ENCODE measurements at regions not wholly inside any gene's neighbourhood (a gene's known extent, or its start where the extent isn't known, plus 50 kb on each side); places are given as distances from the start of the nearest gene placed in this dataset.

DNA sequence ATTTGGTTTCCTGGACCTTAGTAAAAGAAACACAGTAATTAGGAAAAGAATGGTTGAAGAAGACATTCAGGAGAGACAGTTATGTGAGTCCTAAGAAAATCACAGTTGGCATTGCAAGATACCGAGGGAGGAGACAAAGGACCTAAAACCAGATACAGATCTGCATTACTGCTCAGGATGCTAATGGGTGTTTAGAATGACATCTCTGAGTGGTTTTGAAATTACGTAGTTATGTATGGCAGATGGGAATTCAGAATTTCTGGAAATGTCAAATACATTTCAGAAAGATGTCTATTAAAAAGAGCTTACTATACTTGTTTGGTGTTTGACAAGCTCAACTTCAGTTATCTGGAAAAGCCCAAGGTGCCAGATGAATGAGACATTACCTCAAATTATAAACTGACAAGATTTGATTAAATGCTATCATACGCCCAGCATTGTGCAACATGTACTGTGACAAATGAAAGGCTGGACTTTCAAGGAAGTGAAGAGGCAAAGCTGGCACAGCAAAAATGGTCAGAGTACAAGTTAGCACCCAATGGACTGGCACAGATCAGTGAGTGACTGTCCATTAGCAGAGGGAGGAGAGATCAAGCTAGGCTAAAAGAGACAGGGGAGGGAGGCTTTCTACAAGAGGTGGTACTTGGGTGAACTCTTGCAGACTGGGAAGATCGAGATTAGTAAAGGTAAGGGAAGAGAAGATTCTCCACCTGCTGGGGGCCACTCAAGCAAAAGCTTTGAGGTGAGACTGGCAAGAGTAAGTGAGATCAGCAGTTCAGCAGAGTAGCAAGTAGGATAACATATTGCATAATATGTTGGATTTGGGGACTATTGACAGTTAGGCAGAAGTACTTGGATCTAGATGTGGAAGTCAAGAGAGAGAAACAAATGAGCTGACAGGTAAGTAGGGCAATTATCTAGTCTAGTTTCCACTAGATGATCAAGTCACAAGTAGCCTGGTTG, 168.9 kb downstream of the CYRIA start:
- no peak for DNase-seq (ENCODE audit: low spot score)

DNA sequence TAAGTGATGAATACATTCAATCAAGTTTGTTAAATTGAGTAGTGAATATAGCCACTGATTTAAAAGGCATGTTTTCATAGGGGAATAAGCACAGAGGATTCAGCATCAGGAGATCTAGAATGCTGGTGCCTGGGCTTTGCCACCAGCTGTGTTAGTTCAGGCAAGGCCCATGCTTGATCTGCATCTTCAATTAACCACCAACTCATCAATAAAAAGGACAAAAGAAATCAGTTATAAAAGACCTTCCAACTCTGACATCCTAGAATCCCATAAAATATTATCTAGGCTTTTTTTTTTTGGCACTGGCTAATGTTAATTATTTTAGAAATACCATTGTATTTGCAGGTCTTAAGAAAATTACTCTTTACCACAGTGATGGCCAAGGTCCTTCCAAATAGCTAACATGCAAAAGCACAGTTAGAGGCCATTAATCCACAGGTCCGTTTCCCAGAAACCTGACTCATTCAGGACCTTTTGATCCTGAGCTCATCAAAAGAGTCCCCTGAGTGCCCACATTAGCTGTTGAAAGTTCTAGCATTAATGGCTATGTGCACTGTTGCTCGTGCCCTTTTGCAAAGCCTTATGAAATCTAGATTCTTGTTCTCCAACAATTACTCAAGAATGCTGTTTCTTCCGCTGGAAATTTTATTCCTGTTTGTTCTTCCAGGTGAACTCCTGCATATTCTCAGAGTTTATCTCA, 170.0 kb downstream of the CYRIA start:
- DNase-seq (ENCODE audit: low spot score), result no peak

DNA sequence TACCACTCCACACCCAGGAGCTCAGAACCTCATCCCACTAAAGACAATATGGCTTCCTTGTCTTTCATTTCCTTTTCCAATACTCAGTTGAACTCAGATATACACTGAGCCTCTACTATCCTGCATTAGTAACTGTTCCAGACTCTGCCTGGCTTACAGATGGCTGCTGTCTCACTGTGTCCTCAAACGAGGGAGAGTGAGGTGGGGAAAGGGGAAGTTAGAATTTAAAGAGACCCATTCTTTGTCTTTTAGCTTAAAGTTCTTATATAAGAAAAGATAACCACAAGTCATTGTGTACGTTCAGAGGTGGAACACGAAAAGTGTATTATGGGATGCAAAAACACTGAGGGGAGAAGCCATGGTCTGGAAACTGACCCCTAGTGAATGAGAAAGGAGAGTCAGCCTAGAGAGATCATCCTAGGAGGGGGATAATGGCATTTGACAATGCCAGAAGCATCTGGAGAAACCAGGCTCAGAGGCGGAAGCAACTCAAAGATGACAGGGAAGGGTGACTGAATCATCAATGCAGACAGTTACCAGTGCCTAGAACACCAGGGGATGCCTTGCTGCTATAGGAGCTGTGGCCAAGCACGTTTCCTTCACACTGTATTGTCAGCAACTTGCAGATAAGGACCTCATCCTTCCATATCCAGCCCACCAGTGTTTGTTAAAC, 170.7 kb downstream of the CYRIA start:
- DNase-seq (ENCODE audit: low spot score), result no peak

GRCh38 chr2:16493788-16494187, 171.8 kb downstream of the CYRIA start:
- no peak for DNase-seq (ENCODE audit: low spot score)

DNA sequence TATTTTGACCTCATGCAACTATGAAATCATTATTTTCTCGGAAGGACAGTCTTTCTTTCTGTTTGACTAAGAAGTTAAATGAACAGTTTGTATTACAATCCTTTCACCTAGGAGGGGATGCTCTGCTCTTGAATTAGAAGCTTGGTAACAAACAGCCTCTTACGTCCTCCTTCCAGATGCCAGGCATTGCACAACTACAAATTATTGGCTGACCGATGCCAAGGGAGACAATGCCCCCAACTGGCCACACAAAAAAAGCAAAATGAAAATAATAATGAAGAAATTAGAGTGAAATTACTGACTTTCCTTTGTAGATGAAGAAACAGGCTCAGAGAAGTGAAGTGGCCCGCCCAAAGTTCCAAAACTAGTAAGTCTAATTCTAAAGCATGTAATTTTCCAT, 177.9 kb downstream of the CYRIA start:
- DNase-seq (ENCODE audit: low spot score), result no peak

DNA sequence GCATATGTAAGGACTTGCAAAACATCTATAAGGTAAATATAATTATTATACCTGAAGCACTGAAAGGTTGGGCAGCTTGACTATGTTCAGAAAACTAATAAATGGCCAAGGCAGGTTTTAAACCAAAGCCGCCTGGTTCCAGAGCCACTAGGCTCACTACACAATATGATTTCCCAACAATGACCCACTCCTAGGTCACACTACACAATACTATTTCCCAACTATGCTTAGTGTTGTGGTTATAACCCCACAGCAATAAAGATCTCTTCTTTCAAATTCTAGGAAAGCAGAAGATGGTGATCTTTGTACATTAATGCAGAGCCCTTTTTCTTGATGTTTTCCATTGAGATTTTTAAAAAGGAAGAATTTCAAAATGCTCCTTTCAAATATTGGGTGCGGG, 180.4 kb downstream of the CYRIA start:
- no peak for DNase-seq (ENCODE audit: low spot score)

DNA sequence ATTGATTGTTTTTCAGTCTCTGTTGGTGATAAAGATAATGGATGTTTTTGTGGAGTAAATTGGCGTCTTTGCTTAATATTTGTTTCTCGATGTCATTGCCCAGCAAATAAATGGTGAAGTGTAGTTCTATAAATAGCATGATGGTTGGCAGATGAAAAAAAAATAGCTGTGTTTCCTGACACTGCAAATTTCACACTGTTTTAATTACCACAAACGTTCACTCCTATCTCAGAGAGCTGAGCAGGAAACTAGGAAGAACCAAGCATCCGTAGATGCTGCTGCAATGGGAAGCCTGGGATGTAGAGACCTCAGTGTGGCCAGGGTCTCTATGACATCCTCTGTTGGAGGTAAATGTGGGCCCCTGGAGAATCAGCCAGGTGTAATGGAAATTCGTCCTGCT, 183.2 kb downstream of the CYRIA start:
- DNase-seq (ENCODE audit: low spot score), result no peak

- DNase-seq (ENCODE audit: low spot score), result no peak
Measured at GRCh38 chr2:16481351-16481750, 184.3 kb downstream of the CYRIA start.

DNA sequence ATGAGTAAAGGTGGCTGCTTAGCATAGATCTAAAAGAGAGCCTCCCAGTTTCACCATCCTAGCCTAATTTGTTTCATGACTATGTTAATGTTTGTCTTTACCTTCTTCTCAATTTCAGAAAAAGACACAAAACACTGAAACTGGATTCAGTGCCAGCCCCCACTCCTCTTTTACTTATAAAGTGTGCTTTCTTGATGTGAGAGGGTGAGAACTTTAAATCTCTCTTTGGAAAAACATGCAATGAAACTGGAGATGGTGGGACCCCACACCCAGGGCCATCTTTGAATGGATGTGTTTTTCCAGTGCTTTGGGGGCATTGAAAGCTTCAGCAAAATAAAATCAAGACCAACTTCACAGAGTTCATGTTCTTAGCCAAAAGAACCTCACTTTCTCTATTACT, 185.9 kb downstream of the CYRIA start:
- DNase-seq (ENCODE audit: low spot score), result no peak

DNA sequence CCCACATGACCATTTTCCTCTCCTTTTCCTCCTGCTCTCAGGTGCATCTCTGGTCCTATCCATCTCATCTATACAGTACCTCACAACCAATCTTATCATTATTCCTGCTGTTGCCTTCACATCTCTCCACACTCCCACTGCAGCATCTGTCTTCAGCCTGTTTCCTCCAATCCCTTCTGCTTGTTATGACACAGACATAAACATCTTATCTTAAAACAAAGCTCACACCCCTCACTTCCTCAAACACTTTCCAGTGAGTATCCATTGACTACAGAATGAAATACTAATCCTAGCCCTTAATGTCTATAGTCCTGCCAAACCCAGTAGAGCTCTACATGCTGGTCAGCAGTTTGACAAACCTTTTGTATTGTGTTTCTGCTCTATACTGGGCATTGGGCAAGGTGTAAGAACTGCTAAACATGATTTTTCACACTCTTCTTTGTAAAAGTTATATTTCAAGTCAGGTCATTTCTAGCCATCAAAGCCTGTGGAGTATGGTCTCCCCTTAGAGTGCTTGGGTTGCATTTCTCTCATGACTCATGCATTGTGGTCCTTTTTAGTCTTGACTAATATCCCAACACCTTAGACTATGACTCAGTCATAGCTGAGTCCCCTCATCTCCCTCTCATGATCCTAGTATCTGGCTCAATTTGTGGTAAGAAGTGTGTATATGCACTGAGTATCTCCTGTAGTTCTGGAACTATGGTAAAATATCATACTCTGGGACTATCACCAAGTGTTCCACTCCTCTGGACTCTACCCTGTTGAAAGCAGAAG, 187.0 kb downstream of the CYRIA start:
- DNase-seq (ENCODE audit: low spot score), result peak; percentile 9

DNA sequence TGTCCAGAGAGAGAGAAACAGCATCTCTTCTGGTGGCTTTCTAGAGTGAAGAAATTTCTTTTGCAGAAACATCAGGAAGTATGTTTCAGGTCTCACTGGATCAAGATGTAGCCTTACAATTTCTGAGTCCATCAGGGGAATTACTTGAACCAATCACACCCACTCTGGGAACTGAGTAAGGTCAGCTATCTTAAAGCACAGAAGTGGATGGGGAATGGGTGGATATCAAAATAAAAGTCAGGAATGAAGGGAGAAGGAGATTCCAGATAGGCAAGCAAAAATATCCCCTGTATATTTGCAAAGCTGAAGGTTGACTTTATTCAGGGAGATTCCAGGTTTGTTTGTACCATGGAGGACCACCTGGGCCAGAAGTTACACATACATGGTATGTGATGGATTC, 188.0 kb downstream of the CYRIA start:
- no peak for DNase-seq (ENCODE audit: low spot score)

DNA sequence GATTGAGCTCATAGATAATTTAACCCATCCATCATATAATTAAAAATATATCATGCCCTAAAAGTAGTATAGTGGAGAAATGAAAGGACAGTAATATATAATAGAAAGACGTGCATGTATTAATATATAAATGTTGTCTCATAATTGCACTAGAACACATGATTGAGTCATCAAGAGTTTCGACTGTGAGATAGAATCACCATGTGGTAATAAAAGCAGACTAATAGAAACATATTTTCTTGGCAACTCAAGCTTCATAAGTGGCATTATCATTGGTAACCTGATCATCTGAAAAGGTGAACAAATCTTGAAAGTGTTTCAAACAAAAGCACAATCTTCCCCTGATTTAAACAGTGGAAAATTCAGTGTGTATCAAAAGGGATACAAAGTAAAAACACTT, 188.8 kb downstream of the CYRIA start:
- no peak for DNase-seq (ENCODE audit: low spot score)

DNA sequence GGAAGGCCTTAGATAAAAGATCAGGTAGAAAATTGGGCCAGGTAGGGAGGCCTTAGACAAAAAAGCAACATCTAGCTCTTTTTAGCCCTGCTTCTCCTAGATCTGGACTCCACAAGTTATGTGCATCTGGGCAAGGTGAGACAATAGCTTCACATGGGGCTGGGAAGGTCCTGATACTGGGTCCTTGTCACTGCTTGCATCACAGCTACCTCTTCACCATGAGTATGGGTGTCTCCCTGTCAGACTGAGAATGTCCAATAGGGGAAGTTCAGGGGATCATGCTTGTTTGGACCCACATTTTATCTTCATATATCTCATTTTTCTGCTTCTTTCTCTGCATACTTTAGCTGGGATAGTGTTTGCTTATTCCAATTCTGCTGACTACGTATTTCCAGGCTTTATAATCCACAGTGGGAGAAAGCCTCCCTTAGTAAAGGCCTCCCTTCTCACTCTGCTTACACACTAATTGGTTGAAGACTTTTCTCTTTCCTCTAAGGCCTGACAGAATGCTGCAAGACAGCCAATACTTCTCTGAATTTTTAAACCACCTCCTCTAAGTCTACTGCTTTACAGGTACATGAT, 189.6 kb downstream of the CYRIA start:
- no peak for DNase-seq (ENCODE audit: low spot score)

- no peak for DNase-seq (ENCODE audit: low spot score)
Measured at GRCh38 chr2:16475586-16475985, 190.0 kb downstream of the CYRIA start.

DNA sequence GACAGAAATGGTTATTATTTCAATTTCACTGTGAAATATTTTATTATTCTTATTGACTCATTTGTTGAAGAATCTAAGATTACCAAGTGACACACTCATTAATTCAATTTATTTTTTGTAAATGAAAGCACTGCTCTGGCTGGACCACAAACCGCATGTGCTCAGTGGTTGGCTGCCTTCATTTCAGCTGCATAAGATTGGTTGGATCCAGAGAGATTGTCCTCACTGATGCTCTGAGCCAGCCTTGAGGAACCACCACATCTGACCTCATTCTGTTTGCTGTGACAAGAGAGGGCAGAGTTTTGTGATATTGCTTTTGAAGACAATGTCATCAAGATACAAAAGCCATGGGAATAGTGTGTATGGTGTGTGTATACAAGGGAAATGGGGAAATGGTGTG, 192.1 kb downstream of the CYRIA start:
- no peak for DNase-seq (ENCODE audit: low spot score)

- no peak for DNase-seq (ENCODE audit: low spot score)
Measured at GRCh38 chr2:16470936-16471490, 194.6 kb downstream of the CYRIA start.

- DNase-seq (ENCODE audit: low spot score), result no peak
Measured at GRCh38 chr2:16466821-16467151, 198.8 kb downstream of the CYRIA start.

GRCh38 chr2:16466133-16466820, 199.4 kb downstream of the CYRIA start:
- DNase-seq (ENCODE audit: low spot score), result no peak

DNA sequence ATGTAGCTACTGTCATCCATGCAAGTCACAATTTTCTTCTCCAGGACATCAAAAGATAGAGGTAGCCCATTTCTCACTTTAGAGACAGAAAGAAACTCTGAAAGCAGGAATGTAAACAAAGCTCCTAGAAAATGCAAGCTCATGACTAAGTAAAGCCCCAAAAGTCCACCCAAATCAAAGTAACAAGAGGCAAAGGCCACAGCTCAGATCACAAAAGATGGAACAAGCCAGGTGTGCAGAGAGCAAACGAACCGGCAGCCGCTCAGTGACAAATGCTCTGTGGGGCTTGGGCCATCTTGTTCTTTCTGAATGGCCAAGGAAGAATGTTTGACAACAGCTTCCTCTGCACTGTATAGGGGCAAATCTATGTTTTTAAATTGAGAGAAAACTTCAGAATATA, 201.0 kb downstream of the CYRIA start:
- DNase-seq (ENCODE audit: low spot score), result no peak

- no peak for DNase-seq (ENCODE audit: low spot score)
Measured at GRCh38 chr2:16462958-16463357, 202.7 kb downstream of the CYRIA start.

DNA sequence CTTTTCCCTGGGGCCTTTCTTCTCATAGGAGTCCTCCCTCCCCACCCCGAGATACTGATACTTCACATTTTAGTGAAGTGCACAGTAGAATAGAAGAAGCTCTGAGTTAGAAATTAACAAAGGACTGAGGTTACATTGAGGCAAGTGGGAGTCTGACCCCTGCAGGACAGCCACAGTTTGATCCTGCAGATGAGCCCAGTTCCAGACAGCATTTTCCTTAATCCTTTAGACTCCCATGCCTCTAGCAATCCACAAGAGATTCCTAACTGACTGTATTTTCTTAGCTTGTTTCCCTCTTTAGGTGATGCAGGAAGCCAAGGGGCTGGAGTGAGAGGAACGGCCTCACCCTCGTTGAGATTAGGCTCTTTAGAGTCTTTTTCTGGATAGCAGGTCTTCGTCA, 204.0 kb downstream of the CYRIA start:
- DNase-seq (ENCODE audit: low spot score), result no peak
